Kidney (tissue), 13 donors: ENCODE measurements at regions not wholly inside any gene's neighbourhood (a gene's known extent, or its start where the extent isn't known, plus 50 kb on each side); places are given as distances from the start of the nearest gene placed in this dataset.

Experiments used
- DNase-seq, 5 donors: peaks; one replicate each; pipeline ENCODE4 v3.0.0-alpha.2; 2013 to 2020
- FAIRE-seq: peaks from 2 replicates; lab custom pipeline; 2012; peaks lifted over from hg19 to GRCh38; lab: Jason Lieb, UNC
- H3K27ac ChIP-seq, 2 donors: one replicate each; pipeline ENCODE4 v1.7.0; 2013; ENCODE audit warnings: low read depth in 2 of 2, low read length in 2 of 2, inconsistent platforms in 1 of 2
- H3K27me3 ChIP-seq: one replicate; pipeline ENCODE4 v1.7.1; 2013; ENCODE audit warnings: low read length, inconsistent platforms; ENCODE audit not compliant: control insufficient read depth, insufficient read depth
- H3K36me3 ChIP-seq, 3 donors: one replicate each; pipeline versions ENCODE4 v1.7.0 to v1.7.1; 2013; ENCODE audit warnings: low read length in 3 of 3, control low read depth in 1 of 3, inconsistent platforms in 1 of 3; ENCODE audit not compliant: insufficient read depth in 3 of 3, control insufficient read depth in 2 of 3
- H3K4me1 ChIP-seq, 3 donors: one replicate each; pipeline versions ENCODE4 v1.7.0 to v1.7.1; 2013; ENCODE audit warnings: low read length in 3 of 3, inconsistent platforms in 1 of 3, low read depth in 1 of 3; ENCODE audit not compliant: control insufficient read depth in 2 of 3, insufficient read depth in 2 of 3
- H3K4me3 ChIP-seq, 3 donors: one replicate each; pipeline versions ENCODE4 v1.7.0 to v1.8.1; 2013; ENCODE audit warnings: low read length in 3 of 3, control low read depth in 1 of 3, inconsistent platforms in 1 of 3
- H3K9ac ChIP-seq, 3 donors: one replicate each; pipeline versions ENCODE4 v1.7.0 to v1.7.1; 2013; ENCODE audit warnings: low read length in 3 of 3, control low read depth in 1 of 3, inconsistent platforms in 1 of 3
- H3K9me3 ChIP-seq, 3 donors: one replicate each; pipeline versions ENCODE4 v1.7.0 to v1.7.1; 2013; ENCODE audit warnings: low read length in 3 of 3, control low read depth in 1 of 3, inconsistent platforms in 1 of 3; ENCODE audit not compliant: control insufficient read depth in 2 of 3, insufficient read depth in 1 of 3
- intact Hi-C: fragments of 100-400 bp; cut with DNase I; formaldehyde crosslinking; loops from one replicate; pipeline ENCODE4 v1.11.1; 2022
- TF ChIP-seq, protein P1 (sequence below): IDR thresholded peaks from 3 replicates; pipeline ENCODE4 v1.5.1; 2012; ENCODE audit warnings: mild to moderate bottlenecking, moderate library complexity, borderline replicate concordance; ENCODE audit not compliant: insufficient read depth; ENCODE audit errors: extremely low read depth
- donor health status: control.
- donor health status: control.
- donor health status: control.
- donor health status: control.
- donor health status: control.
- donor health status: DM: yes; HTN: yes; CAD: no.
- donor health status: Normal renal cell carcinoma (clear cell type).

DNA sequence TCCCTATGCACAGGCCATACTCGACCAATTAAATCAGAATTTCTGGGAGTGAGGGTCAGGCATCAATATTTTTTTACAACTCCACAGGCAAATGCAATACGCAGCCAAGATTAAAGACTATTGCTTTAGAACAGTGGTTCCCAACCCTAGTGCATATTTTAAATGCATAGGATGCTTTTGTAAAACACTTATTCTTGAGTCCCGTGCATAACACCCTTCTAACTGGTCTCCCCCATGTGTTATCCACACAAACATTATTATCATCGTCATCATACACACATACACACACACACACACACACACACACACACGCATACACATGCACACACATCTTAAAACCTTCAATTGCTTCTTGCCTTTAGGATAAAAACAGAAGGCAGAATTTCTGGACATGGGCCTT lies 145.0 kb upstream of the PELI1 start:
- Histone ChIP-seq H3K9ac (no peak overlapping the region), H3K27ac (no peak overlapping the region), H3K9me3 (no peaks in the 10 kb centered on the region), H3K4me3 (no peak overlapping the region), H3K4me1 (peaks cover 0 to 2% (median 0%) of the 10 kb centered on the region in 3 donors), H3K27me3 (no peaks in the 10 kb centered on the region), H3K36me3 (no peaks in the 10 kb centered on the region)
- intact Hi-C loops = no loop called here
- TF ChIP-seq, protein P1, sequence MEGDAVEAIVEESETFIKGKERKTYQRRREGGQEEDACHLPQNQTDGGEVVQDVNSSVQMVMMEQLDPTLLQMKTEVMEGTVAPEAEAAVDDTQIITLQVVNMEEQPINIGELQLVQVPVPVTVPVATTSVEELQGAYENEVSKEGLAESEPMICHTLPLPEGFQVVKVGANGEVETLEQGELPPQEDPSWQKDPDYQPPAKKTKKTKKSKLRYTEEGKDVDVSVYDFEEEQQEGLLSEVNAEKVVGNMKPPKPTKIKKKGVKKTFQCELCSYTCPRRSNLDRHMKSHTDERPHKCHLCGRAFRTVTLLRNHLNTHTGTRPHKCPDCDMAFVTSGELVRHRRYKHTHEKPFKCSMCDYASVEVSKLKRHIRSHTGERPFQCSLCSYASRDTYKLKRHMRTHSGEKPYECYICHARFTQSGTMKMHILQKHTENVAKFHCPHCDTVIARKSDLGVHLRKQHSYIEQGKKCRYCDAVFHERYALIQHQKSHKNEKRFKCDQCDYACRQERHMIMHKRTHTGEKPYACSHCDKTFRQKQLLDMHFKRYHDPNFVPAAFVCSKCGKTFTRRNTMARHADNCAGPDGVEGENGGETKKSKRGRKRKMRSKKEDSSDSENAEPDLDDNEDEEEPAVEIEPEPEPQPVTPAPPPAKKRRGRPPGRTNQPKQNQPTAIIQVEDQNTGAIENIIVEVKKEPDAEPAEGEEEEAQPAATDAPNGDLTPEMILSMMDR = no peak
- DNase-seq = no peak
- no peak for FAIRE-seq

DNA sequence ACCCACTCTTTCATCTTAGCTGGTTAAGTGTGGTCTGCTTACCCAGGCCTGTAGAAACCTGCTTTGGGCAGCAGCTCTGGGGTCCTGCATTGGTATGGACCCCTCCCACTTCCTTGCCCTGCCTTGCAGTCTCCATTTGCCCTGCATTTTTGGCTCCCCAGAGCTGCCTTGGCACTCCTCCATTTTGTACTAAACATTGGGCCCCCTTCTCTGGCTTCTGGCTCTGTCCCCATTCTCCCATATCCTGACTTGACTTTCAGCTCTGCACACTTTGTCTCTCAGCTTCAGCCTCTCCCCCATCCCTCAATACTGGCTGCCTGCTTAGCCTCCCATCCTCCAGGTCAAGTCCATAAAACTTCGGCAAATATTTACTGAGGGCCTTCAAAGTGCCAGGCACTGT lies 145.5 kb upstream of the PELI1 start:
- FAIRE-seq = no peak
- no peak overlapping the region for H3K27ac ChIP-seq
- H3K9me3 ChIP-seq = no peaks in the 10 kb centered on the region
- no peak for DNase-seq
- H3K36me3 ChIP-seq = no peaks in the 10 kb centered on the region
- TF ChIP-seq, protein P1 = no peak
- no peaks in the 10 kb centered on the region for H3K27me3 ChIP-seq
- no peak overlapping the region for H3K4me3 ChIP-seq
- H3K4me1 ChIP-seq = peaks cover 0 to 2% (median 0%) of the 10 kb centered on the region in 3 donors
- H3K9ac ChIP-seq = no peak overlapping the region
- intact Hi-C loops = no loop called here

DNA sequence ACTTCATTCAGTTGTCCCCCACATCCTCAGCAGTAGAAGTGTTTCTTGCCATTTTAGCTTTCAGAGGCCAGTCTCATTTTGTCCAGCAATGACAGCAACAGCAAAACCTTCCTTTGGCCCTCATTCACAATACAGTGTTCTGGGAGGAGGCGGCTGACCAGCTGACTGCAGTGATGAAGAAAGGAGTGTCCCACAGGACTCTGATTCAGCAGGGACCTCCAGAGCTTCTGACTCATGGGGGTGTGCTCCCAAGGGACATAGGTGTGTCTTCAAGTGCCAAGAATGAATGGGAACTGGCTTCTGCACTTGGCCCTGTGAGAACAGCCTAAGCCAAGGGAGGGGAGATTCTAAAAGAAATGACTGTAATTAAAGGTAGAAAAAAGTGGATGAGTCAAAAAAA lies 147.0 kb upstream of the PELI1 start:
- no peak overlapping the region for H3K4me3 ChIP-seq
- TF ChIP-seq, protein P1 = no peak
- intact Hi-C loops = no loop called here
- no peaks in the 10 kb centered on the region for H3K36me3 ChIP-seq
- no peaks in the 10 kb centered on the region for H3K27me3 ChIP-seq
- H3K9me3 ChIP-seq = no peaks in the 10 kb centered on the region
- DNase-seq (no peak), FAIRE-seq (no peak)
- H3K9ac ChIP-seq = no peak overlapping the region
- H3K4me1 ChIP-seq = peaks cover 0 to 2% (median 0%) of the 10 kb centered on the region in 3 donors
- no peak overlapping the region for H3K27ac ChIP-seq
